H54 (cell line): ENCODE measurements at regions not wholly inside any gene's neighbourhood (a gene's known extent, or its start where the extent isn't known, plus 50 kb on each side); places are given as distances from the start of the nearest gene placed in this dataset.

ENCODE experiments used
- DNase-seq: peaks from one replicate; pipeline ENCODE4 v3.0.0; 2011; ENCODE audit warnings: low spot score, mixed read lengths; ENCODE audit not compliant: insufficient read length
- FAIRE-seq: peaks from 3 replicates; lab custom pipeline; 2011; peaks lifted over from hg19 to GRCh38; lab: Jason Lieb, UNC
- POLR2A ChIP-seq: IDR thresholded peaks from 2 replicates; pipeline ENCODE4 v1.6.1; 2011; ENCODE audit warnings: low read depth, mild to moderate bottlenecking, low read length

DNA sequence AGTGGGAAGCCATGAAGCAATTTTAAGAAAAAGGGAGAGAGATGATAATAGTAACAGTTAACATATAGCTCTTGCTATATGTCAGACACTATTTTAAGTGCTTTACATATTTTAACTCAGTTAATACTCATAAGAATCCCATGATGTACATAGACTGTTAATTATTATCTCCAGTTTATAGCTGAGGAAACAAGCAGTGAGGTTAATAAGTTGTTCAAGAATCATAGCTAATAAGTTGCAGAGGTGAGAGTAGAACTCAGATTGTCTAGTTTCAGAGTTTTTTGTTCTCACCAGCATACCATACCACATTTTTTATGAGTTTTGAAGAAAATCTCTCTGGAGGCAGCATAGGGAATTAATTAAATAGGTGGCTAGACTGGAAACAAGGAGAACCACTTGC lies 144.6 kb upstream of the MMS22L start:
- no peak for DNase-seq
- no peak for TF ChIP-seq POLR2A
- no peak for FAIRE-seq

DNA sequence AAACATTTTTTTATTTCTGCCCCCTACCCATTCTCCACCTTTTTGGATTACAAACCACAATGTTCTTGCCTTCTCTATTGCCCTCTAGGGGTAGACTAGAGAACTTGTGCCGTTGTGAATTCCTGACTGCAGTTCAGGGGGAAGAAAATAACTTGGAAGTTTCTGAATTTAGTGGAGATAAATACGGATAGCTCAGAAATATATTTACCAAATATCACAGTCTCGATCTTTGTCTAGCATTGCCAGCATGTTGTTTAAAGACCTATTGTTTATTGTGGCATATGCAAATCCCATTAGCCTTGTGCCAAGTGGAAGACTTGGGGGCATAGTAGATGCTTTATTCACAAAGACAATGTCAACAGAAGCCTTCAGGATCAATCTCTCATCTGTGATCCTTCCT lies 154.1 kb upstream of the MMS22L start:
- TF ChIP-seq POLR2A = no peak
- no peak for DNase-seq
- no peak for FAIRE-seq

DNA sequence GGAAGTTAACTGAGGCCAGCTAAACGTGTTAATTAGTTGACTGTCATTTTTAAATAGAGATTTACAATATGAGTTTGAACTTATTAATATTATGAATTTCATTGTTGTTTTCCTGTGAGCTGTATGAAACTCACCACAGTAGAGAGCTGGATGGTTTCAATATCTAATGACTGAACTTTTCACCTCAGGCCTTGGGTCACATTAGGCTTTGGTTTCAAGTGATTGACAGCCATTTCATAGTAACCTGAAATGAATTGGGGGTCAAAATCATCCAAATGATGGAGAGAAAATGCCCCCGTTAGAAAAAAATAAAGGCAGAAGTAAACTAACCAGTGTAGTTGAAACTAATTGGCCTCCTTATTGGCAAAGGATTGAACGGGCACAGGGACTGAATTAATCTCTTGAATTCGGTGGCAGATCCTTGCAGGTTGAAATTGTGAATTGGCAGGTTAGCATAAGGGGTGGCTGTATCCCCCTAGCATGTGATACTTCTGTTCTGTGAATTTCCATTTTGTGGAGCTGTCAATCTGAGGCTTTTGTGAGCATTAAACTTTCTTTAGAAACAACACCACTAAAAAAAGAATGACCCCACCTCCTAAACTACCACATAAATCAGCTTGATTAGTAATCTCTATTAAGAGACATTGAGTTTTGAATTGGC lies 155.1 kb upstream of the MMS22L start:
- no peak for TF ChIP-seq POLR2A
- no peak for DNase-seq
- no peak for FAIRE-seq

DNA sequence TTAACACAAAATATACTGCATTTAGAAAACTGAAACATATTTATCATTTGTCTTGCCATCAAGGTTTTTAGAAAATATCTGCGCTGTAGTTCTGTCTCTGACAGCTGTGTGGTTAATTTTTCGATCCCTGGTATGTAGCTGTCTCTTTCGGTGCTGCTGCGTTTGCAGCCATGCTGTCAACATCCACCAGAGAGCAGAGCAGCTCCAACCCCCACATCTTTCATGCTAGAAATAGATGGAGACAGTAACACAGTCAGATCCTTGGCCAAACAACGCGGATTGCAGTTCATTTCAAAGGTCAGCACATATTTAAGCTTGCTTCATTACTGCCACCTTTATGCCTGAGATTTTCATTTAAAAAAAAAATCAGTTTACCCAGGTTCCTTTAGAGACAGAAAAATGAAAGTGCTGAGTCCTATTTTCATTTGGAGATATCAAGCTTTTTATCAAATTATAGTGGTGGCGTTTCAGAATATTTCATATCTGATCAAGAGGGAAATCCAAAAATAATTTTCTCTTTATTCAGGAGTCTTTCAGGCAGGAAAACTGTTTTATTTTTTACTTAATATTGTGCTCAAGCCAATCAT lies 157.7 kb upstream of the MMS22L start:
- no peak for TF ChIP-seq POLR2A
- no peak for FAIRE-seq
- no peak for DNase-seq

DNA sequence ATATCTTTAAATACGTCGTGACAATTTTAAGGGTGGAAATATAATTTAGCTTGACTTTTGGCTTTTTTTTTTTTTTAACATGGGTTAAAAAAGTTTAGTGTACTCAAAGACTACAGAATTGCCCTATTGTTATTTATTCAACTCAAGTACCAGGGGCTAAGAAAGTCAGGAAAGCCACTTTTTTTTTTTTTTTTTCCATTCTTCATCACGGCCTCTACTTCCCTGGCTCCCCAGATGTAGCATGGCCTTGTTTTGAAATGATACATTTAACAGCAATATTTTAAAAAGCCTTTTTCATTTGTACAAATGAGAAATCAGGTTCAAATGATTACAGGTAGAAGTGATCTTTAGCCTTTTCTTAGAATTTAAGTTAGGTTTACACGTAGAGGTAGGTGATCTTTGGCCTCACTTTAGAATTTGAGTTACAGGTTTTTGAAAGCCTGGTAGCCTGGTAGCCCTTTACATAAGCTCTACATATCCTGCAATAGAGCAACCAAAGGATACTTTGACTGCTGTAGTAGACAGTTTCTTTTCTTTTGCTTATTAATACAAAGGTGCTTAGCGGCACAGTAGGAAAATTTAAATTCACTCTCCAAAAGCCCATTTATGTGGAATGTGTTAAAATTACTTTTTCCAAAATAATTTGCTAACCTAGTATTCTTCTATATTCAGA lies 160.5 kb upstream of the MMS22L start:
- FAIRE-seq = no peak
- DNase-seq = no peak
- TF ChIP-seq POLR2A = no peak

DNA sequence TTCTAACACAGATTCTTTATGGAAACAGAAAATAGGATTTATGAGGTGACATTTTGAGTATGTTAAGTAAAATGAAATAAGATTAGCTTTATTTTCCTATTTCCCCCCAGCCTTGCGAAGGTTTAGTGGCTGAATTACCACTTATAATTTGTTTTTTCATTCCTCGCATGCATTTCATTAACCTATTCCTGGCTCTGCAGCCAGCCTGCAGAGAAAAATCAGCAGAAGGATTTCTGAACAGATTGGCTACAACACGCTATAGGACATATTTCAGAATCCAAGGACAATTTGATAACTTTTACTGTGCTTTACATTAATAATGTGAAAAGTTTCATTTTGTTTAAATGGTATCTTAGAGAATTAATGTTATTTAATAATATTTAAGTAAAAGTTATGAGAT lies 162.4 kb upstream of the MMS22L start:
- DNase-seq (no peak), FAIRE-seq (no peak)
- no peak for TF ChIP-seq POLR2A

DNA sequence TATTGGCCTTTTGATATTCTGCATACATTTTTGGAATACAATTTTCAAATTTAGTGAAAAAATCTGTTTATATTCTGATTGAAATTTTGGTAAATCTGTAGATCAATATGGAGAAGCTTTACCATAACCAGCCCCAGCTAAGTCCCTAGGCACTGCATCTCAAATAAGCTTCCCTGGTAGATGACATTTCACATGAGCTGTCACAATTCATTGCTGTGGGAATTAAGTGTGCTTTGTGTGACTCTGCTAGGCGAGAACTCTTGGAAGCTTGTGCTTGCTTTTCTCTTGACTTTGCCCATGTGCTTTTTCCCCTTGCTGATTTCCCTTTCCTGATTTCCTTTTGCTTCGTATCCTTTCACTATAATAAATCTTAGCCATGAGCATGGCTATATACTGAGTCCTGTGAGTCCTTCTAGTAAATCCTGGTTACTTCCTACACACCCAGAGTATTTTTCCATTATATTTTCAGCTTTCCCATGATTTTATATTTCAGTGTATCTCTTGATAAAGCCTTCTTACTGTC lies 166.5 kb upstream of the MMS22L start:
- DNase-seq (no peak), FAIRE-seq (no peak)
- TF ChIP-seq POLR2A = no peak

DNA sequence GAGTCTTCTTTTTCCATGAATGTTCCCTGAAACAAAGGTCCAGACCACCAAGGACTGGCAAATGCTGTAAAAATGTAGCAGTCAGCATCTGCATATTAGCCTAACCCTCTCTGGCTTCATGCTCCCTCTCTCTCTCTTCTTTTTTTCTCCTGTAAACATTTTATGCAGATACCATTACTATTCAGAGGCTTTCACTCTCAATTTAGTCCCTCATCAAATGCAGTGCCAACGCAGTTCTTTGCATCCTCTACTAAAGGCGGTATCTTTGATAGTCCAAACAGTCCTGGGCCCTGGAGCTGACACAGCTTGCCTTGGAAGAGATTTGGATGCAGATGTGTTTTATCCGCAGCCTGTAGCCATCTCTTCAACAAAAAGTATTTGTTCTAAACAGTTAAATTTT lies 167.1 kb upstream of the MMS22L start:
- no peak for TF ChIP-seq POLR2A
- FAIRE-seq (no peak), DNase-seq (no peak)

DNA sequence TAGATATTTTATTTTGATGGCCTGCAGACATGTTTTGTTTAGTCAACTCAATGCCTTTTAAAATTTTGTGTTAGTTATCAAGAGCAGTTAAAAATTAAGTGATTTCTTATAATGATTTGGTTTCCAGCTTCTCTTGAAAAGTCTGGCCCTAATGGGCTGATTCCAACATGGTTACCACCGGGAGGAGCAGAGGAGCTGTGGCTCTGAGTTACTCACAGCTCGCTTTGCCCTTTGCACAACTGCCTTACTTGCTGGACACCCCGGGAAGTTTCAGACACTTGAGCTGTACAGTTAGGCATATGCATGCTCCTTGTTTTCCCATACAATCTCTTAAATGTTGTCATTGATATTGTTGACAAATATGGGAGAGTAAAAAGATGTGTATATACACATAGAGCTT lies 173.1 kb upstream of the MMS22L start:
- FAIRE-seq = no peak
- DNase-seq = no peak
- no peak for TF ChIP-seq POLR2A

DNA sequence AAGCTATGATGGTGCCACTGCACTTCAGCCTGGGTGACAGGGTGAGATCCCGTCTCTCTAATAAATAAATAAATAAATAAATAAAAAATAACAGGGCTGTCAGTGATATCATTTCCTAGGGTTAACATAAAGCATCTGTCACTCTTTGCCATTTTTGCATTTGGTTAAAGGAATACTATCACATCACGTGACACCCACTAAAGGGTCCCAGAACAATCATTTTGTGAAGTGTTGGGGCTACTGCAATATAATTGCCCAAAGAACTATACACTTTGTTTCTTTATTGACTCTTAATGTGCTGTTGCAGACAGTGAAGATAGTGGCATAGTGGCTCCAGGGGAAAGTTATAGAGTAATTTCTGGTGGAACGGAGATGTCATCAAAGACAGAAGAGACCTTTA lies 176.5 kb upstream of the MMS22L start:
- no peak for FAIRE-seq
- no peak for DNase-seq
- no peak for TF ChIP-seq POLR2A

DNA sequence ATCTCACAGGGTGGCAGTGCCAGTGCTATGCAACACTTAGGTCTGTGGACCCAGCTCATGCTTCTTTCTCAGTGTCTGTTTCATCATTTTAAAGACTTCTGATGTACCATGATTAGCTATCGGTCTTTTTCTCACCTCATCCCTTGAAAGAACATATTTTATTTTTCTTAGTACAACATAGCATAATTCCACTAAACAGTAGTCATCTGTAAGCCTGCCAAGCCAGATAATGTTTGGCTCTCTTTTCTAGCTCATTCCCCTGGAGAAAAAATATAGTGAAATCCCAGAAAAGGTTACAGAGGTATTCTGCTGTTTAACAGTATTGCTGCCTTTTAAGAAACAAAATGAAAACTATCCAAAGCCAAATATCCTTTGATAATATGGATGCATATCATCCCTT lies 177.0 kb upstream of the MMS22L start:
- no peak for TF ChIP-seq POLR2A
- no peak for FAIRE-seq

DNA sequence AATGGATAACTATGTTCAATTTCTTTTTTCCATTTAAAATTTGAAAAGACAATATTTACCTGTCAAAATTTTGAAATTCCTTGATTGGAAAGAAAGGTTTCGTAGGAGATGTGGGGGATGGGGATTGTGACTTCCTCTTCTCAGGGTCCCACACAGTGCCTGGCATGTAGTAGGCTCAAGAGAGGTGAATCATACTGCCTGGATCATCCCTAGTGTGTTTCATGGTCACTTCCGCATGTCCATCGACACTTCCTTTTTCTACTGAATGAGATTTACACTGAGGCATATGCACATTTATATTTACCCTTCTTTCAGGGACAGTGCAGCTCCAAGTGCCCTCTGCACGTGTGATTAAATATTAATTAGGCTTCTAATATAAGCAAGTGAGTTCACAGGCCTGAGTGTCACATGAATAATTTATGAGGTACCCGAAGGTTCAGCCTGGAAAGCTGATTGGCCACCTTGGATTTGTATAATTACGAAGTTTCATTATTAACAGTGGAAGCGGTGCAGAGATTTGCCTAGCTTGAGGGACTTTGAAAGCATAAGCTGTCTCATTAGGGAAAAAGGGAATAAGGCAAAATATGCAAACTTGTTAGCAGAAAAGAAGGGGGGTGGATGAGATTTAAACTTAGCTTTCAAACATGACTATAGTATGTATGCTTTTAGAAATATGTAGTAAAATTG lies 177.5 kb upstream of the MMS22L start:
- FAIRE-seq (no peak), DNase-seq (no peak)

More for the DNA sequence above, 177.0 kb upstream of the MMS22L start:
- DNase-seq = no peak

DNA sequence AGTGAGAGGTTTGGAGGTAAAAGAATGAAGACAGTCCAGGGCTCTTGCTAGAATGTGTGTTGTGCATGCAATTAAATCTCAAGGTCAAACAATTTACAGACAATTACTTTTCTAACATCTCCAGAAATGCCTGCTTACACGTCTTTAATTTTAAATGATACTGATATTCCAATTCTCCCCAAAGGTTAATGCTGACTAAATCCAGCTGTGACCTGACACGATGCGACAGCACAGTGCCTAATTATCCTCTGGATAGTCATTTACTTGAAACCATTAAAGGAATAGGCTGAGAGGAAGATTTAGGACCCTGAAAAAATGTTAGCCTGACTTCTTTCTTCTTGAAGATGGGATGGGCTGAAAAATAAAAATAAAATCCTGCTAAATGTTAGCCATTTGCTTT lies 178.2 kb upstream of the MMS22L start:
- no peak for TF ChIP-seq POLR2A
- FAIRE-seq = no peak
- DNase-seq = no peak

More for the DNA sequence above, 177.5 kb upstream of the MMS22L start:
- TF ChIP-seq POLR2A = no peak

DNA sequence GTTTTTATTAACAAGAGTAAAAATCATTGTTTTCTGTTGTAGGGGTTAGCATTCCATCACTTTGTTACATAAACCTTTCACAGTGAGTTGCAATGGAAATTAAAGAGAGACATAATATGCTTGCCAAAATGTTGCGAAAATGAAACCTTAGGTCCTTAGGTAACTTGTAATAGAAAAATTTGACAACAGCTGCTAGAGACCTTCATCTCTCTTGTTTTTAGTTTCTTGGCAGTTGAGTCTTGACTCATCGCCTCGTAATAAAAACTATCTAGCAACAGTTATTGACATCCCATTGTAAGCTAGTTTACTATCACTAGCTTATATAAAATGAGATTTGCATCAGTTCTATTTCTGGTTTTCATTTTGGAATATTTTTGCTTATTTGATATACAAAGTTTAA lies 179.0 kb upstream of the MMS22L start:
- DNase-seq = no peak
- TF ChIP-seq POLR2A = no peak
- no peak for FAIRE-seq
